ENCODE measurements at regions not wholly inside any gene's neighbourhood (a gene's known extent, or its start where the extent isn't known, plus 50 kb on each side); places are given as distances from the start of the nearest gene placed in this dataset.

- no peak for DNase-seq
Observed at GRCh38 chr18:56115071-56116015, 523.0 kb downstream of the TXNL1 start.

GRCh38 chr18:56112984-56113383 lies 525.0 kb upstream of the TCF4 start:
- DNase-seq: no peak

- peak; percentile 20 for DNase-seq
Observed at GRCh38 chr18:56112013-56112749, 524.2 kb upstream of the TCF4 start.

DNA sequence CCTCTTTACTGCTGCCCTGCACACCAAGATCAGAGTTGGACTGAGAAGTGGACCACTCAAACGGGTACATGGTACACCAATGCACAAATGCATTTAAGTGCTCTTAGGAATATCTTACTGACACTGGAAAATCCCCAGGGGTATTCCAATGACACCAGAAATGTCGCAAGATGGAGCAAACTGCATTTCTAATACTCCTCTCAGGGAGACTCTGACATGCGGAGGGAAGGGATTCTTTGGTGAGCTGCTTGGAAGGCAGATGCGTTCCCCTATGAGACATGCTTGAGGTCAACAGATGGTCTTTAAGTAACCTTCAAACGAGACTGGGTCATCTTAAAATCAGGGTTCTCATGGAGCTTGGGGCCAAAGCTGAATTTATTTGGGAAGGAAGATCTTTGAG lies 521.8 kb upstream of the TCF4 start:
- DNase-seq: no peak

DNA sequence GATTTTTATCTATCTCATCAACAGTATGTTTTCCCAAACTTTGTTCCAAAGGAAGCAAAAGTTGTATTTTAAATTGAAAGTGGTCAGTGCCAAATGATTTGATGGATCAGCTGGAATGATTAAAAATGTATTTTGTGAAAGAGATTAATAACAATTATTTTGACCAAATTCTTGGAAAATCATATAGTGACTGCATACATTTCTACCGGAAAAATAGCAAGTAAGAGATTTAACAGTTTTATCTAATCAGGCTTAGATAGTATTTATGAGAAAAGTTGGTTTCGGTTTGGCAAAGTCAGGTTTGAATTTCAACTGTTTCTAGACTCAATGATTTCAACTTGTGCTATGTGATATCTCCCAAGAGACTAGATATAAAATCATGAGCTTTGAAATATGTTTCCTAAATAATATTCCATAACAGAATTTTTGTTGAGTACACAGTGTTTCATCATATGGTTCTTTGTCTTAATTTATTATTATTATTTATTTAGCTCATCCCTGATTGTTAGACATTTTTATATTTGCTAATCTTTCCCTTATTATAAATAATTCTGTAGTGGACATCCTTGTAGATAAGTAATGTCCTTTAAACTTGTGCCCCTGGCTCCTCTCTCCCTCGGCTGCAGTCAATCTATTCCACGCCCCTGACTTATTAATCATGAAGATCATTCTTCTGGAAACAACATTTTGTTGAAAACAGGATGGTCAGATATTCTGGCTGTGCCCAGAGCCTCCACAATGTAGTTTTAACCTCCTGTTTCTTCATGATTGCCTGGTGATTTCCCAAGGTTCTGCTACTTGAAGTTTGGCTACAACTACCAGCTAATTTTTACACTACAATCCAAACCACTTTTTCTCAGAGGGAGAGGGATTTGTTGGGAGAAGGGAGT lies 520.7 kb upstream of the TCF4 start:
- peak; percentile 28 for DNase-seq

DNA sequence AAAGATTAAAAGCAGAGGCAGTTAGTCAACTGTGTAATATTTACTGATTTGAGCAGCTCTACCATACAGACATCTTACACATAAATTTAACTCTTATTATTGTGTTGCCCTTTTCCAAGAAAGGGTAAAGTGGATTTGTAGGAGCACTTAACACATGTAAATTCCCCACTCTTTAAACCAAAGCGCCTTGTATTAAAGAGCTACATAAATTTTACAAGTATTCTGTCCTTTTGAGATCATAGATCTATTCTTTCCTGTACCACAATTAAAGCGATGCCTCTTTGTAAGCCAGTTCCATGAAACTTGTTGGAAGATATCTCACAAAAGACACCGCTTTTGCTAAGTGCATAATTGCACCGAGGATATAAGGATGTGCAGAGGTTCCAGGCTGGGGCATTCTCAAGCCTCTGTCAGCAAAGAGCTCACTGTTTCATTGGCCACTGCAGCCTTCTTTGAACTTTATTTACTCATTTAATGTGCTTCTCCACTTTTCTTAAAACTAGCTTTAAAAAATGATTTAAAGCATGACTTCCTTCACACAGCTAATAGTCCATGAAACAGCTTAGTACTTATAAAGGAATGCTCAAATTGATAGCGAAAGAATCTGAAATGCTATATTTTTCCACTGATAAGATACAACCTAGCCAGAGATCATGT lies 520.0 kb upstream of the TCF4 start:
- no peak for DNase-seq

DNA sequence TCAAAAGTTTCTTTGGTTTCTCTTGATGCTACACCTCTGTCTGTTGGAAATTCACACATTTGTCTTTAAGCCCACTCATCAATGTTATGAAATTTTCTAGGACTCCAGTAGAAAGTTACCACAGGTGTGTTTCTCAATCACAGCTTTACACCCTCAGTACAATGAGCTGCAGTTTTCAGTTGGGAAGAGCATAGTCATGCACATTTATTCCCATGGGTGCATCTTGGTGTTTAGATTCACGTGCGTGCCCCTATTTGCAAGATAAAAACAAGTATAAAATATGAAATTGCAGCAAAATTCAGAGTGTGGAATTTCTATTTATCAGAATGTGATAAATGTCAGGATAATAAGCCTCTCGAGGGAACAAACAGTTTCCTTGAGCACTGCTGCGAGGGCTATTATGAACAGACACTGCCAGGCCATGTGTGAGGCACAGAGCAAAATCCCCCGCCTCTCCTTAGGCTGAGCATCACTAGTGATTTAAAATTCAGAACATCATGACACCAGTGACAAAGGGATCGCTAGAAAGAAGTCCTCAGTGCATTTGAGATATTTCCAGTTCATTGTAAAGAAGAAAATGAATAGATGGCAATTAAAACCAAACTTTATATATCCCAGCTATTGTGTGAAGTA lies 512.2 kb upstream of the TCF4 start:
- DNase-seq: no peak

- DNase-seq: peak; percentile 38
Observed at GRCh38 chr18:56097621-56098020, 509.6 kb upstream of the TCF4 start.

DNA sequence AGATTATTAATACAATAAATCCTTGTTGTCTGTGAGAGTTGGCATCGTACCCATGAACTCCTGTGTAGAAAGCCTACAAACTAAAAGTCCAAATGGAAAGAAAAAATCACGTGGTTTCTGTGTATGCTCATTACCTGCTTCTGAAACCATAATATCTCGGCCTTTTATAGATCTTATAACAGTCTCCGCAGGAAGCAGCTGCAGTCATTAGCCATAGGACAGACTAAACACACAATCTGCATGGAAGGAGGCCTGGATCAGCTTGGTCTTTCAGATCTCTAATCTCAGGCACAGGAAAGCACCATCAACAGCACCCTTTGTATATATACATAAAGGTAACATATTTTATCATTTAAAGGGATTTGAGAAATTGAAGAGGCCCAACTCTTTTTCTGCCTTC lies 508.9 kb upstream of the TCF4 start:
- no peak for DNase-seq

GRCh38 chr18:56089612-56090258 lies 501.7 kb upstream of the TCF4 start:
- DNase-seq: no peak

DNA sequence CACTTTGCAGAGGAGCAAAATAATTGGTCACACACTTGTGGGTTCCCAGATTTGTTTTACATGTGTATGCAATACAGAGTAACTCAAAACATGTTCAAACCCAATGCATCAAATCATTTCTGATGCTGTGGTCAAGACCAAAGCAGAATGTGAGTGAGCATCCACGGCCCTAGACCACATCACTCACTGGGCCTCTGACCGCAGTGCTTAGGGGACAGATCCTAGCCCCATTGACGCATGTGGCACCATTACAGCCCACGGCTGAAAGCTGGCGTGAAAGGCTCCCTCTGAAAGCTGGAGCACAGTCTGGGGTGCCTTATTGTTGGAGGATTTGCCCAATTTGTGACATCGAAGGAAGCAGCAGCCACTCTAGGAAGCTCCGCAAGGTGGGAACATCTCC lies 498.8 kb upstream of the TCF4 start:
- DNase-seq: no peak

DNA sequence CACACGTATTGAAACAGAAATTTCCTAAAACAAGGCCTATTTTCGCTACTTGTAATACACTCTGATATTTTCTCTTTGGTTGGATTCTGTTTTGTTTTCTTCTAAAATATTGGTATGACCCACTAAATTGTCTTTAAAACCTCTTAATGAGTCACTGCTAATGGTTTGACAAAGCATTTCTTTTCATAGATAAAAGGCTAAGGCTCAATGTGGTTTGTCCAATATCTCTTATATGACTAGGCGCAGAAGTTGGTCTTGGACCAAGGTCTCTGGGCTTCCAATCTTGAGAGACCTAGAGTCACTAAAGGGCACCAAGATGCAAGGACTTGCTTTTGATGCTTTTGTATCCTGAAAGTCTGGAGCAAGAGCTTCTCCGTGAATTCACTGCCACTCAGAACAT lies 498.2 kb upstream of the TCF4 start:
- DNase-seq: peak; percentile 36

DNA sequence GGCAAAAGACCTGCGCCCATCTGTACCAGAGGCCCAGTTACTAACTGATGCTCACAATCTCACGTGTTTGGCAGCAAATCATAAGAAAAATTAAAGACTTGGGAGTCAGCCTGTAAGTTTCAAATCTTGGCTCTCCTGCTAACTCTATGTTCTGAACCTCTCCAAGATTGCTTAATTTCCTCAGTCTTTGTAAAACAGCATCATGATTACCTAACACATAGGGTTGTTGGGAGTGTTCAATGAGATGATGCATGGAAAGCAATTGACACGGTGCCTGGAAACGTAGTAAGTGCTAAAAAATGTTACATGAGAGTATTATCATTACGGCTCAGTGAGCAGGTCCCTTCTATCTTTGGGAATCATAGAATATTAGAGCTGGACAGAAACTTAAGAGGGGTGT lies 497.6 kb upstream of the TCF4 start:
- DNase-seq: peak; percentile 84

DNA sequence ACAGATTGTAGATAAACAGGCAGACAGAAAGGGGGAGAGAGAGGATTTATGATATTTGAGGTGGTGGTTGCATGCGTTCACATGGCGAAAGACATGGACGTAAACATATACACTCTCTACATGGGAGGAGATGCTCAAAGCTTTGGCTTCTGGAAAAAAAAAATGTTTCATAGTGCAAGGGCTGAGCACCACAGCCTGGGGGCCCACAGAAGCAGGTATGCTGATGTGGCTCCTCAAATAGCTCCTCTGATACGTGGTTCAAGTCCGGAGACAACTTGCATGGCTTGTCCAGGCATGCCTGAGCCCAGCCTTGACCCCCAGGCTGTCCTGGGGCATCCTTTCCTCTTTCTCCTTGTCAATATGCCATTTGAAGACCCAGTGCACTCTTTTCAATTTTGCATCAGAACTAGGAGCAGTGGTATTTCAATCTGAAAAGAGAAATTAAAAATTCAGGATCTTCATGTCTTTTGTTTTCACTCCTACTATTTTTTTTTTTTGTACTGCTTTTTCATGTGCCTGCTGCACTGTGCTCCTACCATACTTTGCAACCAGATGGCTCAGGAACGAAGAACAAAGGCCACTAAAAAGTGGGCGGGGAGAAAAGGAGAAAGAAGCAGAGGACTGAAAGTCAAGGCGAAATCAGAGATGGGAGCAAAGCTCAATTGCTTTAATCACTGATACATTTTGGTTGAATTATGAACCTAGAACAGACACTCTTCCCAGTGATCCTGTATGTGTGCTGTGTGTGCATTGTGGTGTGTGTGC lies 495.7 kb upstream of the TCF4 start:
- no peak for DNase-seq

- peak; percentile 76 for DNase-seq
Observed at GRCh38 chr18:56083097-56083521, 495.1 kb upstream of the TCF4 start.

DNA sequence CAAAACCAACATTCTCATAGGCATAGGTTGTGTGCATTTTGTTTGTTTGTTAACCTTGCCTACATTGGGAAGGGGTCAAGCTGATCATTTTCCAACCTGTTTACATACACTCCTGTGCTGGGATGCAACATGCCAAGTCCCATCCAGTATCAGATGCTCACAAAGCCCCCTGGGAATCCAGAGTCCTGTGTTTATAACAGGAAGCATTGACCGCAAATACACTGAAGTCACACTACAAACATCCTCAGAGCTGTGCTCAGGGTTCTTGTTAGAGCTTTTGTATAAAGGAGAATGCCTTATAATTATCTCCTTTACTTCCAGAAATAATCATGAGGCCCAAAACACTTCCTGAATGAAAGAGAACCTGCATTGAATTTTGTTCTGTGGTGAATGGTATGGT lies 488.7 kb upstream of the TCF4 start:
- no peak for DNase-seq

GRCh38 chr18:56068701-56069100 lies 480.7 kb upstream of the TCF4 start:
- no peak for DNase-seq

GRCh38 chr18:56067969-56068671 lies 480.1 kb upstream of the TCF4 start:
- peak; percentile 89 for DNase-seq

- peak; percentile 67 for DNase-seq
Observed at GRCh38 chr18:56067214-56067894, 479.4 kb upstream of the TCF4 start.

All from fibroblast of upper back skin (primary cell).